Type B pancreatic cell (in vitro differentiated cells): ENCODE measurements at regions not wholly inside any gene's neighbourhood (a gene's known extent, or its start where the extent isn't known, plus 50 kb on each side); places are given as distances from the start of the nearest gene placed in this dataset.

Source experiments
- DNase-seq: peaks from one replicate; pipeline ENCODE4 v3.0.0; 2021; ENCODE audit warnings: mixed read lengths; ENCODE audit not compliant: unreplicated experiment; ENCODE audit errors: extremely low spot score
- H3K27ac Mint-ChIP-seq: 2 replicates; pipeline ENCODE4 v1.8.0; 2021; ENCODE audit warnings: mild to moderate bottlenecking, mixed read lengths
- H3K27me3 Mint-ChIP-seq: 2 replicates; pipeline ENCODE4 v1.8.0; 2021; ENCODE audit warnings: mixed read lengths
- H3K36me3 Mint-ChIP-seq: 2 replicates; pipeline ENCODE4 v1.8.0; 2021; ENCODE audit warnings: mixed read lengths
- H3K4me1 Mint-ChIP-seq: one replicate; pipeline ENCODE4 v1.8.0; 2021; ENCODE audit warnings: mixed read lengths; ENCODE audit not compliant: unreplicated experiment
- H3K4me3 Mint-ChIP-seq: 2 replicates; pipeline ENCODE4 v1.8.0; 2021; ENCODE audit warnings: mild to moderate bottlenecking, mixed read lengths
- H3K9me3 Mint-ChIP-seq: 2 replicates; pipeline ENCODE4 v1.8.0; 2021; ENCODE audit warnings: mixed read lengths
- CTCF ChIP-seq: fragments of 200-600 bp; sonication (generic); conservative IDR thresholded peaks from 2 replicates; pipeline ENCODE4 v1.5.0; 2021; ENCODE audit warnings: antibody characterized with exemption, mild to moderate bottlenecking

GRCh38 chr1:83761167-83762038 is 237.5 kb downstream of the TTLL7 start:
- TF ChIP-seq CTCF: no peak
- H3K27me3 Mint-ChIP-seq: peaks cover 7% of the 10 kb centered on the region
- H3K9me3 Mint-ChIP-seq: no peaks in the 10 kb centered on the region
- H3K4me3 Mint-ChIP-seq: no peak overlapping the region
- no peak for DNase-seq
- H3K36me3 Mint-ChIP-seq: no peaks in the 10 kb centered on the region
- peaks cover 30% of the 10 kb centered on the region for H3K4me1 Mint-ChIP-seq
- H3K27ac Mint-ChIP-seq: no peak overlapping the region

GRCh38 chr1:83760226-83761021 is 238.5 kb downstream of the TTLL7 start:
- DNase-seq: no peak
- H3K36me3 Mint-ChIP-seq: no peaks in the 10 kb centered on the region
- no peak overlapping the region for H3K27ac Mint-ChIP-seq
- H3K4me3 Mint-ChIP-seq: no peak overlapping the region
- peaks cover 7% of the 10 kb centered on the region for H3K27me3 Mint-ChIP-seq
- no peaks in the 10 kb centered on the region for H3K9me3 Mint-ChIP-seq
- no peak for TF ChIP-seq CTCF
- H3K4me1 Mint-ChIP-seq: peaks cover 30% of the 10 kb centered on the region

GRCh38 chr1:83756984-83757717 is 241.8 kb downstream of the TTLL7 start:
- no peak for TF ChIP-seq CTCF
- H3K27ac Mint-ChIP-seq: no peak overlapping the region
- H3K27me3 Mint-ChIP-seq: peaks cover 7% of the 10 kb centered on the region

GRCh38 chr1:83751602-83752001 is 247.3 kb downstream of the TTLL7 start:
- DNase-seq: no peak
- Mint-ChIP-seq H3K4me3 (no peak overlapping the region), H3K4me1 (peaks cover 17% of the 10 kb centered on the region), H3K9me3 (peaks cover 5% of the 10 kb centered on the region), H3K36me3 (no peaks in the 10 kb centered on the region), H3K27me3 (no peaks in the 10 kb centered on the region), H3K27ac (no peak overlapping the region)
- no peak for TF ChIP-seq CTCF

More at GRCh38 chr1:83756984-83757717, 241.8 kb downstream of the TTLL7 start:
- Mint-ChIP-seq H3K9me3 (no peaks in the 10 kb centered on the region), H3K4me3 (no peak overlapping the region), H3K36me3 (no peaks in the 10 kb centered on the region), H3K4me1 (peaks cover 10% of the 10 kb centered on the region)
- DNase-seq: no peak

- DNase-seq: no peak
- no peak for TF ChIP-seq CTCF
- H3K9me3 Mint-ChIP-seq: peaks cover 5% of the 10 kb centered on the region
- H3K4me3 Mint-ChIP-seq: no peak overlapping the region
- H3K4me1 Mint-ChIP-seq: peaks cover 17% of the 10 kb centered on the region
- H3K27me3 Mint-ChIP-seq: no peaks in the 10 kb centered on the region
- no peaks in the 10 kb centered on the region for H3K36me3 Mint-ChIP-seq
- no peak overlapping the region for H3K27ac Mint-ChIP-seq
Measured at GRCh38 chr1:83750201-83750600, 248.7 kb downstream of the TTLL7 start.
